HG03457 (cell line): ENCODE measurements at regions not wholly inside any gene's neighbourhood (a gene's known extent, or its start where the extent isn't known, plus 50 kb on each side); places are given as distances from the start of the nearest gene placed in this dataset.
"Not testable (repeated sequence)": the region's sequence is repeated elsewhere in the genome, so short reads cannot be mapped to it uniquely, and the experiment has no call there.

Experiments used
- ATAC-seq: cut with Tn5 transposase; IDR thresholded peaks from one replicate; pipeline ENCODE4 v1.9.1; 2021; ENCODE audit warnings: moderate number of reproducible peaks; ENCODE audit not compliant: unreplicated experiment

DNA sequence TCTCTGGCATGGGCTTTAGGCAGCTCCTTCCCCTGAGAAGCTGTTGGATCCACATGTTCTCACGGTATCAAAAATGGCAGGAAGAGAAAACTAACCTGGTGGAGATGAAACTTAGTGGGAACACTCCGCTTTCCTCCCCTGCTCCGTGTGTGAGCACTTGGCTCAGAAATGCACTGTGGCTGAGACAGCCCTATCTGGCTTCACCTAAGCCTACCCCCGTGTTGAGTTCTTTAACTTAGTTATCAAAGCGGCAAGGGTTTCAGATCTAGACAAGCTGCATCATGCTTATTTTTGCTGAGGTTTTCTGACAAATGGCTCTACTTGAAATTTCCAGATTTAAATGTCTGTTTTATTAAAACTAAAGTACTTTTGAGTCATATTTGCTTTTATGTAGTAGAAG, 221.6 kb upstream of the PLGLB2 start:
- not testable (repeated sequence) for ATAC-seq

DNA sequence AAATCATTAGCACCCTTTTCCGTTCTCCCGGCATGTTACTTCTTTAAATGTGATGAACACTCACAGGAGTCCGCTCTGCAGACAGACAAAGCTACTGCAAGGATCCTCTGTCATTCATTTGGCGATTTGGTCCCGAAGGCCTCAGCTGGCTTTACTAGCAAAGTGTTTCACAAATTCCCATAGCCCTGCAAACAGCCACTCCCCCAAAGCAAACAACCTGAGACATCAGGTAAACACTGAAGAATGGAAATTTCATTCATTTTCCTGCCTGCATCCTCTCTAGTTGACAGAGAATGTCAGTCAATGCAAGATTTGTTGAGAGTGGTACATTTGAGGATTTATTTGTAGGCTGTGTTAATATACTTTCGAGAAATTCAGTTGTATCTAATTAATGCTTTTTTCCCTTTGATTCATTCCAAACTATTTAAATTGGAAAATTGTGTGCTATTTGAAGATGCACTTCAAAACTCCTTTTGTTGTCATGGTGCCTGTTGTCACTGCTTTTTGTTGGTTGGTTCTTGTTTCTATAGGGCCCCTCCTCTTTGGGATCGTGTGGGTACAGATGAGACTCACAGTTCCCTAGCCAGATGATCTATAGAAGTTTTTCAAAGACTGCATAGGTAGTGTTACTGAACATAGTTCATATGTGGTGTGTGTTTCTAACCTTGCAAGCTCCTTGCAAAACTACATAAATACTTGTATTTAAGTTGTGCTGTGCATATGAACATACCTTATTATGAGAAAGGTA, 215.7 kb upstream of the PLGLB2 start:
- ATAC-seq = not testable (repeated sequence)

DNA sequence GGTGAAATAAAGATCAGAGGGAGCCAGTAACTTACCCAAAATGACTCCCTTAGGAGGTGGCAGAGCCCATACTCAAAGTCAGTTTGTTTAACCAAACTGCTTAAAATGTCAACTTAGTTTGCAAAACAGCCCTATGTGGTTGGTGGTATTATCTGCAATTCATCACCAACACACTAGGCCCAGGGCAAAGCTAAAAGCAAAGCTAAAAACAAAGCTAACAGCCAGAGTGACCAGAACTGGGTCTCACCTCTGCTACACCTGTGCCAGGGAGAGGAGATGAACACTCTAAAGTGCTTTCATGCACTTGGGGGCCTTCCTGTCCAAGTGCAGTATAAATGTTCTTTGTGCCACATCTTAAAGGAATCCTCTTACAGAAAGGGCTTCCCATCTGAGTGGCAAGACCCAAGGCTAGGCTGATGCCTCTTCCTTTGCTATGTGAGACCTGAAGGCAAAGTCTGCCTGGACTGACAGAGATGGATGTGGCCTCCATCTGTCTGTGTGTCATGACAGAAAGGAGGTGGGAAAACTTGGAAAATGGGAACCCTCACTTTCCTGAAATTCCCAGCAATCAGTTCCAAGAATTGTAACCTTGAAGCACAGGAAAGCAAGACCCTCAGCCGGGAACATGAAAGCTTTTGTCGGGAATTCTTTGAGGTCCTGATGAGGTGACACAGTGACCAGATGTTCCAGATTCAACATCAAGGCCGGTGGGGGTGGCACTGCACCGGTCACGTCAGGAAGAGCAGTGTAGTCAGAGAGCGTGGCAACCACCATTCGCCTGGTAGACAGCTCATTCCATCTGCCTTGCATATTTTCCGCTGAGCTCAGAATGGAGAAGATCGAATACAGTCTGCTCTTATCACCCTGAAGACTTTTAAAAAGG, 214.3 kb upstream of the PLGLB2 start:
- not testable (repeated sequence) for ATAC-seq

- not testable (repeated sequence) for ATAC-seq
These were observed 213.5 kb upstream of the PLGLB2 start for GRCh38 chr2:87534273-87534889.

DNA sequence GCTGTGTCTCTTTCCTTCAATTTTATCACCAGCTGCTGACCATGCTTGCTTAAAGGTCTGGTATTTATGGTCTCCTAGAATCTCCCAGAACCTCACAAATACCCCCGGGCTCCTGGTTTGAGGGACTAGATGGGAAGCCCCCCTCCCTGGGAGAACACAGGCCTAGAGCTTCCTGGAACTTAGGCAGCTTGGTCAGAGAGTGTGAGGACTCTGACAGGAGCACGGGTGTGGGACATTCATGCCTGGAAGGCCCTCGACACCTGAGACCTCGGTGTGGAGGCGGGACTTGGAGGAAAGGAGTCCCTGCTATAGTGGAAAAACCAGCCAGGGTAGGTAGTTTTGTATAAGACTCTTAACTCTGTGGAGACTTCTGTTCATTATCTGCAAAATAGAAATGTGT, 211.5 kb upstream of the PLGLB2 start:
- ATAC-seq = not testable (repeated sequence)

DNA sequence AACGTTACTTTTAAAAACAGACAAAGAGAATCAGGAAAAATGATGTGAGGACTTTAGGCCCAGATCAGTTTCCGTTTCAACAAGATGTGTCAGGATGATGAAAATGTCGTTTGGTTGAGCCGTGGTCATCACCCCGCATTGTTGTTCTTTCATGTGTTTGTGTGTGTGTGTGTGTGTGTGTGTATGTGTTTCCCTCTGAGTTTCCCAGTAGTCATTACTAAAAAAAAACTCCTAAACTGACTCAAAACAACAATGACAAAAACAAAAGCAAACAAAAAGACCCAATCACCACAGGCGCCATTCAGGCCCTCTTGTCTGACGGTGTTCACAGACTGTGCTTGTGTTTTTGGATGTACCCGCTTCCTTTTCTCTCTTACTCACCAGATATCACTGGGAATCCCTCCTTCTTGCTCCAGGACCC, 210.6 kb upstream of the PLGLB2 start:
- ATAC-seq = not testable (repeated sequence)

DNA sequence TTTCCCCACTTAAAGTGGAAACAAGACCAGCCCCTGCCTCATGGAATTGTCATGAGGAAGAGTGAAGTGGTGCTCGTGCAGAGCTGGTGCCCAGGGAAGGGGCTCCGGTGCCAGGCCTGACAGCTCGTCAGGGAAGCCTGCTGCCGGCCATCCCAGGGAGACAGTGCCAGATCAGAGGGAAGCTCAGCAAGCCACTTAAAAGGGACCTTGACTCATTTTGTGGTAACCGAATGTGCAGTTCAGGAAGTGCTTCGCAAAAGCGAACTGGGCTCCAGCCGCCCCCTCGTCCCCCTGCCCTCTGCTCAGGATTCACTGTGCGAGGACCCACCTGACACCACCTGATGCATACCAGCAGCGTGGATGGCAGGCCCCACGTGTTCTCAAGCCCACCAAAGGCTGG, 209.6 kb upstream of the PLGLB2 start:
- ATAC-seq = not testable (repeated sequence)

GRCh38 chr2:87539151-87539943, 208.5 kb upstream of the PLGLB2 start:
- not testable (repeated sequence) for ATAC-seq

DNA sequence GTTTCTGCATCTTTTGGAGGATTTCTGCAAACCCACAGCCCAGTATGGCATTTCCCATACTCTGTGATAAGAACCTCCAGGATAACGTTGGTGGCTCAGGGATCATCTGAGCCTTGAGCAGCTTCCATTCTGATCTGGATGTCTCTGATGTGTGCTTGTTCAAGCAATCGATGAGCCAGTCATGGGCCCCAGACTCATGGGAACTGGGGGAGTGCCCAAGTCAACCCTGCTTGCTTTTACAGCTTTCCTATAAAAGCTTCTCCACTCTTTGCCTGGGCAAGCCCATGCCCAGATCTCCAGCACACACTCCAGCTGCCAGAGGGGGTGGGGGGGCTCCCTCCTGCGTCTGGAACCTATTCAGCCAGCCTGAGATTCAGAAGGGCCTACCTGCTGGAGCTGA, 207.6 kb upstream of the PLGLB2 start:
- ATAC-seq = not testable (repeated sequence)

DNA sequence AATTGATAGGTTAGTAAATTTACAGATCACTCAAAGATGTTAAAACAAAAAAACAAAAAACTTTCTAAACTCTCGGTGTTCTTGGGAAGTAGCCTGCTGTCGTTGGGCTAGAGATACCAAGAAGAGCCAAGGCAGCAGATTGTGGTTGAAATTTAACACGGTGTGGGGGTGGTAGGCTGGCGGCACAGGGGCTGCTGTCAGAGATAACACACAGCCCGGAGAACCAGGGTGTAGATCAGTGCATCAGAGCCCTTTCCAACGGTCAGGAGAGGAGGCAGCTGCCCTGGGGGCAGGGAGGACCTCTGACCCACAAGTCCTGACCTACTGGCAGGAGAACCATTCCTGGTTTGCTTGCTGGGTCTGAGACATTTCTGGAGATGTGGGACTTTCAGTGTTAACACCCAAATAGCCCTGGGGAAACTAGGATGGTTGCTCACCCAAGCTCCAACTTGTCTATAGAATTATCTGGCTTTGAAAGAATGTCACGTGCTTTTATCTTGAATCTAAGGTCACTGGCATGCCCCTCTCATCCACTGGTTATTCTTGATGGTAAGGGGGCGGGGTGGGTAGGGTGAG, 205.2 kb upstream of the PLGLB2 start:
- not testable (repeated sequence) for ATAC-seq

- ATAC-seq = not testable (repeated sequence)
These were observed 204.1 kb upstream of the PLGLB2 start for GRCh38 chr2:87543797-87544196.

GRCh38 chr2:87547106-87547505, 200.8 kb upstream of the PLGLB2 start:
- not testable (repeated sequence) for ATAC-seq

DNA sequence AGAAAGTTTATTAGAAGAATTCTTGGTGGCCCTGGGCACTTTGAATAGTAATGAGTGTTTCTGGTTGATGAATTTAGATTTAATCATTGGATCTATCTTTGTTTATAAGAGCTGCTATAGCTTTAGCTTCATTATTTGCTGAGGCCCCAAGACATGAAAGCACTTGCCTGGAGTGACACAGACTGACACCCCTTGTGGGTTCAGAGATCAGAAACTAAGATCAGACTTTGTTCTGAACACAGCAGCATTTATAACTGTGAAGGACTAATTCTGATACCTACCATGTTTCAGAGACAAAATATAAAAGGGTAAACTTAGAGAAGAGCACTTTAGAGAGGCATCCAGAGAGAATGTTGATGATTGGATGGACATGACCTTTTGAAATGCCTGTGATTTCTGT, 199.9 kb upstream of the PLGLB2 start:
- ATAC-seq = not testable (repeated sequence)

GRCh38 chr2:87548681-87549536, 199.0 kb upstream of the PLGLB2 start:
- ATAC-seq = not testable (repeated sequence)

GRCh38 chr2:87549561-87550202, 198.2 kb upstream of the PLGLB2 start:
- ATAC-seq = not testable (repeated sequence)

DNA sequence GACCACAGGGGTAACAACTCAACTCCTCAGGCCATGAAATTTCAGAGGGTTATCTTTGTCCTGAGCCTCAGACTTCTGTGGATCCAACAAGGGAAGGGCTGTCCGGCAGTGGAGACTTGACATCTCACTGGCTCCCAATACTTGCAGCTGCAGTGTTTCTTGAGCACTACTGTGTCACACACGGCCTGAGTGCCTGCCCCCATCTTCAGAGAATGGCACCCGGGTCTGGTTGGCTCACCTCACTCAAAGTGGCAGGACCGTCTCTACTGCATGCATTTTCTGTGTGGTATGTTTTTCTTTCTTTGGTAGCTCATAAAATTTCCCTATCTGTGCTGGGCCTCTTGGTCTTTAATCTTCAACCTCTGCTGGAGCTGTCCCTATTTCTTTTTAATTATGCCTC, 193.2 kb upstream of the PLGLB2 start:
- not testable (repeated sequence) for ATAC-seq

GRCh38 chr2:87555082-87555481, 192.8 kb upstream of the PLGLB2 start:
- not testable (repeated sequence) for ATAC-seq

DNA sequence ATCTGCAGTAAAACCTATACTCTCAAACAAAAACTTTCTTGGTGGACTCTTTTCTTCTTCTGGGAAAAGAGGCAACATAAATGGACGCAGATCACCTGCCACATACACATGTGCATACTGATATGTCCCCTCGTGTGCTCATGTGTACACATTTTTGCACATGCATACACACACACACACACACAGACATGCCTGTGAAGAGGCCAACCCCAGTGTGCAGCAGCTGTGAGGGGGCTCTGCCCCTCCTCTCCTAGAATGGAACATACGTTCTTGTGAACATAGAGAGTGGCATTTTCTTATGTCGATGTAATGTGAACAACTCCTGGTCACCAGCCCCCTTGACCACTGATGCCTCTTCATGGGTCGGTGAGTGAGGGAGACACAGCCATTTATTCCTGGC, 188.9 kb upstream of the PLGLB2 start:
- not testable (repeated sequence) for ATAC-seq

DNA sequence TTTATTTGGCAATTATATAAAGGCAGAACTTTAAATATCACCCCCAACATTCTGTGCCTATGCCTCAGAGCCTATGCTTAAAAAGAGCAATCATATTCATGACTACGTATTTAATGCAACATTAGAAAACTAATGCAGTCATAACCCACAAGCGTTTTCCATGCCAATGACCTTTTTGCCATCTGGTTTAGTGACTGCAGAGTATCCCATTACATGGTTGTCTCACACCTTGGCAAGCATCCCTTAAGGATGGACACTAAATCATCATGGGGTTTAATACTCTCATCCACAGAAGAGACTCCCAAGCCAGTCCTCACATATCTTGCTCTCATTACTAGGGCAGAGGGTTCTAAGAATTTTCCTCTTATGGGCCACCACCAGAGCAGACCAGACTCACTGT, 188.2 kb upstream of the PLGLB2 start:
- not testable (repeated sequence) for ATAC-seq
